ENCODE measurements at regions not wholly inside any gene's neighbourhood (a gene's known extent, or its start where the extent isn't known, plus 50 kb on each side); places are given as distances from the start of the nearest gene placed in this dataset.

DNA sequence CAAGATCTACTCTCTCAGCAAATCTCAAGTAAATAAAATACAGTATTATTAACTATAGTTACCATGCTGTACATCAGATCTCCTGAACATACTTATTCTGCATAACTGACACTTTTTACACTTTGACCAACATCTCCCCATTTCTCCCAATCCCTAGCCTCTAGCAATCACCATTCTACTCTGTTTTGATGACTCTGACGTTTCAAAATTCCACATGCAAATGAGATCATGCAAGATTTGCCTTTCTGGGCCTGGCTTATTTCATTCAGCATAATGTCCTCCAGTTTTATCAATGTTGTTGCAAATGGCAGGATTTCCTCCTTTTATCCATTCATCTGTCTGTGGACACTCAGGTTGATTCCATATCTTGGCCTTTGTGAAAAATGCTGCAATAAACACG lies 266.3 kb downstream of the RFPL4B start:
- TF ChIP-seq, protein P1, sequence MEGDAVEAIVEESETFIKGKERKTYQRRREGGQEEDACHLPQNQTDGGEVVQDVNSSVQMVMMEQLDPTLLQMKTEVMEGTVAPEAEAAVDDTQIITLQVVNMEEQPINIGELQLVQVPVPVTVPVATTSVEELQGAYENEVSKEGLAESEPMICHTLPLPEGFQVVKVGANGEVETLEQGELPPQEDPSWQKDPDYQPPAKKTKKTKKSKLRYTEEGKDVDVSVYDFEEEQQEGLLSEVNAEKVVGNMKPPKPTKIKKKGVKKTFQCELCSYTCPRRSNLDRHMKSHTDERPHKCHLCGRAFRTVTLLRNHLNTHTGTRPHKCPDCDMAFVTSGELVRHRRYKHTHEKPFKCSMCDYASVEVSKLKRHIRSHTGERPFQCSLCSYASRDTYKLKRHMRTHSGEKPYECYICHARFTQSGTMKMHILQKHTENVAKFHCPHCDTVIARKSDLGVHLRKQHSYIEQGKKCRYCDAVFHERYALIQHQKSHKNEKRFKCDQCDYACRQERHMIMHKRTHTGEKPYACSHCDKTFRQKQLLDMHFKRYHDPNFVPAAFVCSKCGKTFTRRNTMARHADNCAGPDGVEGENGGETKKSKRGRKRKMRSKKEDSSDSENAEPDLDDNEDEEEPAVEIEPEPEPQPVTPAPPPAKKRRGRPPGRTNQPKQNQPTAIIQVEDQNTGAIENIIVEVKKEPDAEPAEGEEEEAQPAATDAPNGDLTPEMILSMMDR (IDR thresholded peaks at IDR 0.05), result no peak
- no peak for TF ChIP-seq POLR2AphosphoS5 (IDR thresholded peaks at IDR 0.05)
